Large intestine (tissue), 3 donors: ENCODE measurements at regions not wholly inside any gene's neighbourhood (a gene's known extent, or its start where the extent isn't known, plus 50 kb on each side); places are given as distances from the start of the nearest gene placed in this dataset.

Source experiments
- DNase-seq, 2 donors: peaks; one replicate each; pipeline versions ENCODE4 v3.0.0 to v3.0.0-alpha.2; 2013
- H3K27ac ChIP-seq: one replicate; pipeline ENCODE4 v1.5.1; 2013; ENCODE audit warnings: low read length
- H3K27me3 ChIP-seq: 2 replicates; pipeline ENCODE4 v1.6.1; 2013; ENCODE audit warnings: low read length; ENCODE audit not compliant: control insufficient read depth, insufficient read depth
- H3K36me3 ChIP-seq: 2 replicates; pipeline ENCODE4 v1.6.1; 2013; ENCODE audit warnings: low read length; ENCODE audit not compliant: control insufficient read depth, insufficient read depth
- H3K4me1 ChIP-seq: one replicate; pipeline ENCODE4 v1.6.1; 2013; ENCODE audit warnings: low read length; ENCODE audit not compliant: control insufficient read depth, insufficient read depth
- H3K4me3 ChIP-seq: one replicate; pipeline ENCODE4 v1.5.1; 2013; ENCODE audit warnings: low read length
- H3K9me3 ChIP-seq: one replicate; pipeline ENCODE4 v1.6.1; 2013; ENCODE audit warnings: mild to moderate bottlenecking, low read depth, low read length, moderate library complexity; ENCODE audit not compliant: control insufficient read depth
- WGBS: methylation state at CpG from one replicate; pipeline ENCODE4 v1.1.5; 2013; ENCODE audit warnings: low lambda C conversion rate; ENCODE audit not compliant: insufficient coverage; 5-methylcytosine and 5-hydroxymethylcytosine counted together

- Histone ChIP-seq H3K4me1 (peaks cover 12% of the 10 kb centered on the region), H3K4me3 (no peak overlapping the region), H3K36me3 (no peaks in the 10 kb centered on the region), H3K27ac (no peak overlapping the region), H3K27me3 (no peaks in the 10 kb centered on the region), H3K9me3 (no peaks in the 10 kb centered on the region)
- DNase-seq, result no peak
- no CpG with 5 or more reads among the region's 2 CpGs for WGBS
Measured at GRCh38 chr12:116638376-116638775, 79.2 kb downstream of the MAP1LC3B2 start.

- H3K4me1 ChIP-seq, result peaks cover 18% of the 10 kb centered on the region
- no peak overlapping the region for H3K27ac ChIP-seq
- WGBS, result 100% methylated on average over 1 of the region's 6 CpGs
- no peak overlapping the region for H3K4me3 ChIP-seq
- H3K9me3 ChIP-seq, result no peaks in the 10 kb centered on the region
- no peaks in the 10 kb centered on the region for H3K36me3 ChIP-seq
- H3K27me3 ChIP-seq, result no peaks in the 10 kb centered on the region
- no peak for DNase-seq
Measured at GRCh38 chr12:116637589-116638150, 78.5 kb downstream of the MAP1LC3B2 start.

GRCh38 chr12:116636608-116637519 is 77.7 kb downstream of the MAP1LC3B2 start:
- Histone ChIP-seq H3K36me3 (no peaks in the 10 kb centered on the region), H3K4me3 (no peak overlapping the region), H3K27me3 (no peaks in the 10 kb centered on the region), H3K9me3 (no peaks in the 10 kb centered on the region), H3K27ac (no peak overlapping the region), H3K4me1 (peaks cover 18% of the 10 kb centered on the region)
- peak; percentile 20 to 56 for DNase-seq
- no CpG with 5 or more reads among the region's 11 CpGs for WGBS

- H3K27me3 ChIP-seq, result no peaks in the 10 kb centered on the region
- H3K4me1 ChIP-seq, result peaks cover 18% of the 10 kb centered on the region
- H3K4me3 ChIP-seq, result no peak overlapping the region
- H3K27ac ChIP-seq, result no peak overlapping the region
- H3K9me3 ChIP-seq, result no peaks in the 10 kb centered on the region
- DNase-seq, result no peak
- no peaks in the 10 kb centered on the region for H3K36me3 ChIP-seq
- 55% methylated on average over 2 of the region's 9 CpGs for WGBS
Measured at GRCh38 chr12:116635487-116635886, 76.3 kb downstream of the MAP1LC3B2 start.

DNA sequence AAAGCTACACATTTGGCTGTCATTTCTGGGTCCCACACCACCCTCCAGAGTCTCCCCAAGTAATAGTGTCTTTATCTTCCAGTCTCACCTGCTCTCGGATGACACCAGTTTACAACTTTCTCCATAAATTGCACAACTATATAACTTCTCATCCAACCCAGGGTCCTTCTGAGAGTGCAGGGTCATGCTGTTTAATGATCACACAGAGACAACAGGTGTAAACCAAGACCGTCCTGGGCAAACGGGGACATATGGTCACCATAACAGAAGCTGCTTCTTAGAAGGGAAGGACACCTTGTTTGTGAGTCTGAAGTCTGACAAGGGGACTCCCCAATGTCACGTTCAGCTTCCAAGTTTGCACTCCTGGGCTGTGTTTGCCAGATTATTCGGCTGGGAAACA is 74.3 kb downstream of the MAP1LC3B2 start:
- Histone ChIP-seq H3K4me3 (no peak overlapping the region), H3K27ac (no peak overlapping the region), H3K9me3 (no peaks in the 10 kb centered on the region), H3K27me3 (no peaks in the 10 kb centered on the region), H3K4me1 (peaks cover 18% of the 10 kb centered on the region), H3K36me3 (no peaks in the 10 kb centered on the region)
- 60% methylated on average over 1 of the region's 5 CpGs for WGBS
- peak; percentile 68 to 80 for DNase-seq

- H3K27me3 ChIP-seq, result no peaks in the 10 kb centered on the region
- WGBS, result no CpG with 5 or more reads among the region's 4 CpGs
- H3K9me3 ChIP-seq, result no peaks in the 10 kb centered on the region
- no peak for DNase-seq
- H3K4me1 ChIP-seq, result peaks cover 18% of the 10 kb centered on the region
- H3K4me3 ChIP-seq, result no peak overlapping the region
- no peak overlapping the region for H3K27ac ChIP-seq
- no peaks in the 10 kb centered on the region for H3K36me3 ChIP-seq
Measured at GRCh38 chr12:116631619-116632018, 72.4 kb downstream of the MAP1LC3B2 start.

DNA sequence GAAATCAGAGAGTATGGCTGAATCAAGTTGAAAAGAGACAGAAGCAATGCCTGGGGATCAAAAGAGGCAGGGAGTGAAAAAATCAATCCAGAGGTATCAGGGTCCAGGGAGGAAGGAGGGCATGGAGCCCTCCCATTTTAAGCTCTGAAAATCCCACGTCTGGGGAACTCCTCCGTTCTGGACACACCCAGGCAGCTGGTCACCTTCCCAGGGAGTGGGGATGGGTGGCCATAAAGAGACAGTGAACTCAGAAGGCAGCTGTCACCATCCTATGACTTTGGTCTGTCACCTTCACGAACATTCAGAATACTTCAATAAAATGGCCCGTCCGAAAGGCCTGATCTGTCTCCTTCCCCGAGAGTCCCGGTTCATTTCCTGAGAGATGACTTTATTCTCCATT is 71.6 kb downstream of the MAP1LC3B2 start:
- no peak overlapping the region for H3K4me3 ChIP-seq
- WGBS, result no CpG with 5 or more reads among the region's 7 CpGs

GRCh38 chr12:116629480-116629879 is 70.3 kb downstream of the MAP1LC3B2 start:
- Histone ChIP-seq H3K27me3 (no peaks in the 10 kb centered on the region), H3K4me3 (no peak overlapping the region), H3K27ac (no peak overlapping the region), H3K36me3 (no peaks in the 10 kb centered on the region), H3K9me3 (no peaks in the 10 kb centered on the region), H3K4me1 (peaks cover 14% of the 10 kb centered on the region)
- DNase-seq, result no peak
- 100% methylated on average over 1 of the region's 10 CpGs for WGBS

More for the DNA sequence above, 71.6 kb downstream of the MAP1LC3B2 start:
- no peak overlapping the region for H3K27ac ChIP-seq
- H3K4me1 ChIP-seq, result peaks cover 14% of the 10 kb centered on the region
- no peaks in the 10 kb centered on the region for H3K36me3 ChIP-seq
- H3K27me3 ChIP-seq, result no peaks in the 10 kb centered on the region
- DNase-seq, result no peak
- no peaks in the 10 kb centered on the region for H3K9me3 ChIP-seq

- no peak for DNase-seq
- H3K27ac ChIP-seq, result no peak overlapping the region
- H3K4me1 ChIP-seq, result peaks cover 12% of the 10 kb centered on the region
- H3K36me3 ChIP-seq, result no peaks in the 10 kb centered on the region
- no CpG with 5 or more reads among the region's 1 CpG for WGBS
- H3K4me3 ChIP-seq, result no peak overlapping the region
- H3K27me3 ChIP-seq, result no peaks in the 10 kb centered on the region
- no peaks in the 10 kb centered on the region for H3K9me3 ChIP-seq
Measured at GRCh38 chr12:116628989-116629388, 69.8 kb downstream of the MAP1LC3B2 start.

GRCh38 chr12:116628450-116628793 is 69.2 kb downstream of the MAP1LC3B2 start:
- no peaks in the 10 kb centered on the region for H3K27me3 ChIP-seq
- 95% methylated on average over 4 of the region's 10 CpGs for WGBS
- peaks cover 6% of the 10 kb centered on the region for H3K4me1 ChIP-seq
- H3K9me3 ChIP-seq, result no peaks in the 10 kb centered on the region
- no peak overlapping the region for H3K27ac ChIP-seq
- H3K4me3 ChIP-seq, result no peak overlapping the region
- H3K36me3 ChIP-seq, result no peaks in the 10 kb centered on the region
- DNase-seq, result no peak
